Sigmoid colon (tissue), 6 donors: ENCODE measurements at regions not wholly inside any gene's neighbourhood (a gene's known extent, or its start where the extent isn't known, plus 50 kb on each side); places are given as distances from the start of the nearest gene placed in this dataset.

ENCODE experiments used
- DNase-seq: peaks from one replicate; pipeline ENCODE4 v3.0.0-alpha.2; 2019
- H3K27ac ChIP-seq, 4 donors: fragments of 200-600 bp; sonication (generic); one replicate each; pipeline ENCODE4 v1.5.1; 2016 to 2019; ENCODE audit warnings: mild to moderate bottlenecking in 1 of 4
- H3K27me3 ChIP-seq, 3 donors: fragments of 200-600 bp; sonication (generic); one replicate each; pipeline ENCODE4 v1.5.1; 2019; ENCODE audit warnings: mild to moderate bottlenecking in 1 of 3
- H3K36me3 ChIP-seq, 4 donors: fragments of 200-600 bp; sonication (generic); one replicate each; pipeline ENCODE4 v1.5.1; 2016 to 2019
- H3K4me1 ChIP-seq, 4 donors: fragments of 200-600 bp; sonication (generic); one replicate each; pipeline ENCODE4 v1.5.1; 2017 to 2019
- H3K4me3 ChIP-seq, 4 donors: fragments of 200-600 bp; sonication (generic); one replicate each; pipeline ENCODE4 v1.5.1; 2017 to 2019; ENCODE audit warnings: mild to moderate bottlenecking in 2 of 4, moderate library complexity in 1 of 4
- H3K9me3 ChIP-seq, 4 donors: fragments of 200-600 bp in 3 of 4; sonication (generic) in 3 of 4; one replicate each; pipeline versions ENCODE4 v1.5.1 to v1.6.1; 2013 to 2019
- CTCF ChIP-seq, 4 experiments: fragments of 450-650 bp in 3 of 4; fragments of 200-600 bp in 1 of 4; IDR thresholded peaks; one replicate each; pipeline ENCODE4 v1.5.1; 2016 to 2019; ENCODE audit warnings: antibody characterized with exemption in 4 of 4, mild to moderate bottlenecking in 3 of 4, moderate library complexity in 2 of 4
- EP300 ChIP-seq, 4 donors: sonication (generic); formaldehyde crosslinking; IDR thresholded peaks; one replicate each; pipeline ENCODE4 v1.6.1; 2017; ENCODE audit warnings: antibody characterized with exemption in 4 of 4
- POLR2A ChIP-seq, 2 donors: fragments of 450-650 bp; IDR thresholded peaks; one replicate each; pipeline ENCODE4 v1.6.1; 2016; ENCODE audit warnings: antibody characterized with exemption in 2 of 2, mild to moderate bottlenecking in 2 of 2, moderate library complexity in 2 of 2
- POLR2AphosphoS5 ChIP-seq, 4 donors: sonication (generic); formaldehyde crosslinking; IDR thresholded peaks; one replicate each; pipeline ENCODE4 v1.6.1; 2017; ENCODE audit warnings: antibody characterized with exemption in 4 of 4
- WGBS, 2 donors: extraction: QIAGEN DNeasy Blood & Tissue Kit; methylation state at CpG; one replicate each; pipeline ENCODE4 v1.1.7; 2013; 5-methylcytosine and 5-hydroxymethylcytosine counted together
- intact Hi-C: fragments of 100-400 bp; cut with DNase I; formaldehyde crosslinking; loops from one replicate; pipeline ENCODE4 v1.15.1; 2023
- donor health status: healthy with polysubstance abuse.
- donor health status: healthy.

GRCh38 chr6:76681781-76682180 lies 609.3 kb upstream of the IMPG1 start:
- DNase-seq: no peak
- Histone ChIP-seq H3K4me3 (no peak overlapping the region), H3K27me3 (no peaks in the 10 kb centered on the region), H3K36me3 (no peaks in the 10 kb centered on the region), H3K4me1 (peaks cover 0 to 9% (median 0%) of the 10 kb centered on the region in 4 donors), H3K27ac (no peak overlapping the region), H3K9me3 (no peaks in the 10 kb centered on the region)
- intact Hi-C loops: no loop called here
- TF ChIP-seq EP300 (IDR thresholded peaks at IDR 0.05) (no peak), POLR2AphosphoS5 (IDR thresholded peaks at IDR 0.05) (no peak), CTCF (IDR thresholded peaks at IDR 0.05) (no peak)

- H3K27me3 ChIP-seq: no peaks in the 10 kb centered on the region
- no peaks in the 10 kb centered on the region for H3K9me3 ChIP-seq
- H3K27ac ChIP-seq: no peak overlapping the region
- no peak for DNase-seq
- 15 to 63% methylated on average over 2 of the region's 2 CpGs for WGBS, 2 donors
- TF ChIP-seq POLR2AphosphoS5 (IDR thresholded peaks at IDR 0.05): no peak
- no peak for TF ChIP-seq EP300 (IDR thresholded peaks at IDR 0.05)
- no peak for TF ChIP-seq CTCF (IDR thresholded peaks at IDR 0.05)
- no peak for TF ChIP-seq POLR2A (IDR thresholded peaks at IDR 0.05)
- H3K4me3 ChIP-seq: no peak overlapping the region
- peaks cover 0 to 5% (median 0%) of the 10 kb centered on the region in 4 donors for H3K4me1 ChIP-seq
- intact Hi-C loops: no loop called here
- H3K36me3 ChIP-seq: no peaks in the 10 kb centered on the region
These were observed 604.6 kb upstream of the IMPG1 start for GRCh38 chr6:76677017-76677416.

GRCh38 chr6:76671751-76672150 lies 599.3 kb upstream of the IMPG1 start:
- no peak overlapping the region for H3K4me3 ChIP-seq
- H3K27me3 ChIP-seq: no peaks in the 10 kb centered on the region
- 53 to 63% methylated on average over 4 of the region's 4 CpGs for WGBS, 2 donors
- no peaks in the 10 kb centered on the region for H3K4me1 ChIP-seq
- no peaks in the 10 kb centered on the region for H3K36me3 ChIP-seq
- DNase-seq: no peak
- H3K27ac ChIP-seq: no peak overlapping the region
- H3K9me3 ChIP-seq: no peaks in the 10 kb centered on the region
- no peak for TF ChIP-seq POLR2AphosphoS5 (IDR thresholded peaks at IDR 0.05)
- no peak for TF ChIP-seq EP300 (IDR thresholded peaks at IDR 0.05)
- TF ChIP-seq CTCF (IDR thresholded peaks at IDR 0.05): no peak
- no peak for TF ChIP-seq POLR2A (IDR thresholded peaks at IDR 0.05)
- intact Hi-C loops: no loop called here

- 89 to 91% methylated on average over 1 of the region's 1 CpG for WGBS, 2 donors
- no peak overlapping the region for H3K4me3 ChIP-seq
- no peak overlapping the region for H3K27ac ChIP-seq
- H3K36me3 ChIP-seq: no peaks in the 10 kb centered on the region
- intact Hi-C loops: no loop called here
- H3K27me3 ChIP-seq: no peaks in the 10 kb centered on the region
- TF ChIP-seq POLR2A (IDR thresholded peaks at IDR 0.05): no peak
- no peak for TF ChIP-seq EP300 (IDR thresholded peaks at IDR 0.05)
- TF ChIP-seq CTCF (IDR thresholded peaks at IDR 0.05): no peak
- TF ChIP-seq POLR2AphosphoS5 (IDR thresholded peaks at IDR 0.05): no peak
- H3K4me1 ChIP-seq: no peaks in the 10 kb centered on the region
- no peak for DNase-seq
- H3K9me3 ChIP-seq: no peaks in the 10 kb centered on the region
These were observed 571.8 kb upstream of the IMPG1 start for GRCh38 chr6:76644231-76644630.

GRCh38 chr6:76639941-76640340 lies 567.5 kb upstream of the IMPG1 start:
- DNase-seq: no peak
- no peaks in the 10 kb centered on the region for H3K9me3 ChIP-seq
- H3K4me3 ChIP-seq: no peak overlapping the region
- H3K36me3 ChIP-seq: no peaks in the 10 kb centered on the region
- no peaks in the 10 kb centered on the region for H3K4me1 ChIP-seq
- H3K27ac ChIP-seq: no peak overlapping the region
- no peaks in the 10 kb centered on the region for H3K27me3 ChIP-seq
- WGBS, 2 donors: 84 to 87% methylated on average over 1 of the region's 1 CpG
- intact Hi-C loops: no loop called here
- no peak for TF ChIP-seq POLR2AphosphoS5 (IDR thresholded peaks at IDR 0.05)
- TF ChIP-seq POLR2A (IDR thresholded peaks at IDR 0.05): no peak
- TF ChIP-seq CTCF (IDR thresholded peaks at IDR 0.05): no peak
- TF ChIP-seq EP300 (IDR thresholded peaks at IDR 0.05): no peak
